Hepatocyte (in vitro differentiated cells): ENCODE measurements at regions not wholly inside any gene's neighbourhood (a gene's known extent, or its start where the extent isn't known, plus 50 kb on each side); places are given as distances from the start of the nearest gene placed in this dataset.

Experiments
- CTCF ChIP-seq: fragments of 200-600 bp; sonication (generic); IDR thresholded peaks from 2 replicates; pipeline ENCODE4 v1.5.1; 2016; ENCODE audit warnings: antibody characterized with exemption, mild to moderate bottlenecking; ENCODE audit not compliant: poor library complexity
- EZH2 ChIP-seq: fragments of 200-600 bp; sonication (generic); IDR thresholded peaks from 2 replicates; pipeline ENCODE4 v1.6.1; 2016; ENCODE audit warnings: antibody characterized with exemption, mild to moderate bottlenecking, borderline replicate concordance
- EZH2phosphoT487 ChIP-seq: fragments of 200-600 bp; sonication (generic); IDR thresholded peaks from one replicate; pipeline ENCODE4 v1.6.1; 2018; ENCODE audit warnings: antibody characterized with exemption, mild to moderate bottlenecking, low read depth, moderate library complexity; ENCODE audit not compliant: unreplicated experiment, severe bottlenecking

GRCh38 chr12:68425998-68426397 lies 93.8 kb upstream of the MDM1 start:
- TF ChIP-seq CTCF = no peak
- TF ChIP-seq EZH2phosphoT487 = no peak
- no peak for TF ChIP-seq EZH2
